HG03097 (cell line): ENCODE measurements at regions not wholly inside any gene's neighbourhood (a gene's known extent, or its start where the extent isn't known, plus 50 kb on each side); places are given as distances from the start of the nearest gene placed in this dataset.

Experiments used
- ATAC-seq: cut with Tn5 transposase; IDR thresholded peaks from one replicate; pipeline ENCODE4 v1.9.1; 2021; ENCODE audit not compliant: unreplicated experiment, low FRiP score

DNA sequence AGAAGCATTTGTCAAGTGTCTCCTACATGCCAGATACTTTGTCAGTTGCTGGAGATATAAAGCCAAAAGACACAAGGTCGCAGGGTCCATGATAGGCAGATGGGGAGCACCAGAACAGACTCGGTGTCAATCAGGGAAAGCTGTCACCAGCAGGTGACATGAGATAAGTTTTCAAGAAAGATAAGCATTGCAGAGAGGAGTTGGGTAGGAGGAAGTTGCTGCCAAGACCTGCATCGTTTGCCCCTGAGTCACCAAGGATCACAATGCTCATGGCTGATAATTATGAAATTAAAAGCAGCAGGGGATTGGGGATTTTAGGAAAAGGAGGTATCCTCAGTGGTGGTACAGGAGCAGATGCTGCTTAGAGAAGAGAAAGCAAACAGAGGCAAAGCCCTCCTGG lies 551.1 kb upstream of the CDH11 start:
- ATAC-seq: no peak

DNA sequence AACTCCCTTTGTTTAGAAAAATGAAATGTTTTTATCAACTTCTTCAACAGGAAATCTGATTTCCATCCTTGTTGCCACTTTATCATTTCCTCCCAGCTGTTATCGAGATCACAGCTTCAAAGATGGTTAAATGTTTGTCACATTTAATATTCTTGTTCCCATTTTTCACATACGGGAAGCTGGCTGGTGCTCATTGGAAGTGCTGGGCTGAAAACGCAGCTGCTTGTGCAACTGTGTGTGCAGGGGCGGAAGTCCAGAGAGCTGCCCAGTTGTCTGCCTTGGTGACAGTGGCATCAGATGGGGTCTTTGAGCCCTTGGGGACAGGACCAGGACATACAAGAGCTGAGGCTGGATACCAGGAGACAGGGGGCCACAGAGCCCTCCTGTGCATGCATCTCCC lies 549.2 kb upstream of the CDH11 start:
- no peak for ATAC-seq

DNA sequence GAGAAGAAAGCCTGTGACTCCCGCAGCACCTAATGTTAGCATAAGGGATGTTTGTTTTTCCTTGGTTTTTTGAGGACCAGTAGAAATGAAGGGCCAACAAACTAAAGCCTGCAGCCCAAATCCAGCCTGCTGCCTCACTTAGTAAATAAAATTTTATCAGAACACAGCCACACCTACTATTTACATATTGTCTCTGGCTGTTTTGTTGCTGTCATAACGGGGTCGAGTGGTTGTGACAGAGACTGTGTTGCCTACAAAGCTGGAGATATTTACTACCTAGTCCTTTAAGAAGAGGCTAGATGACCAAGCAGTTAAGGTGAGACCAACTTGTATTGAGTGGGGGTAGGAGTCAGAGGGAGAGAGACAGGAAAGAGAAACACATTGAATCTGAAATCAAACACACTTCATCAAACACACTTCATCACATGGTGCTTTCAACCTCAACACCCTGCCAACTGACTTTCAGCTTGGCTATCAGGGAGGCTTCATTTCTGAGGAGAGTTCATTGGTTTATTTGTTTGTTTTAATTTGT lies 546.3 kb upstream of the CDH11 start:
- no peak for ATAC-seq

DNA sequence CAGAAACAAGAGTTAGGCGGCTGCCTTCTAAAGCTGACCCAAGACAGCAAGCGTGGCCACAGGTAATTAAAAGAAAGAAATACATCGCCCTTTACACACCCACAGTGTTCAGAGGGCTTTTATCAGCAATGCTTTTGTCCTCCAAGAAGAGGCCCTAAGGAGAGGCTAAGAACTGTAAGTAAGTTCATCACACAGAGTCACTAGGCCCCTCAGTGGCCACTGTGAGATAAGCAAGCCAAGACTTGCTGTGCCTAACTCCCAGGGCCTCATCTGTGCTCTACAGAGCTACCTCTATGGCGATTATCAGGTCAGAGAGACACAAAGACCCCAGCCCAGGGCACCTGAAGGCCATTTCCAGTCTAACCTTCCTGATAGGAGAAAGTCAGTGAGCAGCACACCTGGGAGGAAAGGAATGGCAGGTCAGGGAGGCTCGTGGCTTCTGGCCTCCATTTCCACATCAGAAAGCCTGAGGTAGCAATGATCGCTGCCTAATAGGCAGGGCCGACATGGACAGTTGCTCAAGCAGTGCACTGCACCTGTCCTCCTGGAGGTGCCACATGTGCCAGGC lies 545.2 kb upstream of the CDH11 start:
- no peak for ATAC-seq

DNA sequence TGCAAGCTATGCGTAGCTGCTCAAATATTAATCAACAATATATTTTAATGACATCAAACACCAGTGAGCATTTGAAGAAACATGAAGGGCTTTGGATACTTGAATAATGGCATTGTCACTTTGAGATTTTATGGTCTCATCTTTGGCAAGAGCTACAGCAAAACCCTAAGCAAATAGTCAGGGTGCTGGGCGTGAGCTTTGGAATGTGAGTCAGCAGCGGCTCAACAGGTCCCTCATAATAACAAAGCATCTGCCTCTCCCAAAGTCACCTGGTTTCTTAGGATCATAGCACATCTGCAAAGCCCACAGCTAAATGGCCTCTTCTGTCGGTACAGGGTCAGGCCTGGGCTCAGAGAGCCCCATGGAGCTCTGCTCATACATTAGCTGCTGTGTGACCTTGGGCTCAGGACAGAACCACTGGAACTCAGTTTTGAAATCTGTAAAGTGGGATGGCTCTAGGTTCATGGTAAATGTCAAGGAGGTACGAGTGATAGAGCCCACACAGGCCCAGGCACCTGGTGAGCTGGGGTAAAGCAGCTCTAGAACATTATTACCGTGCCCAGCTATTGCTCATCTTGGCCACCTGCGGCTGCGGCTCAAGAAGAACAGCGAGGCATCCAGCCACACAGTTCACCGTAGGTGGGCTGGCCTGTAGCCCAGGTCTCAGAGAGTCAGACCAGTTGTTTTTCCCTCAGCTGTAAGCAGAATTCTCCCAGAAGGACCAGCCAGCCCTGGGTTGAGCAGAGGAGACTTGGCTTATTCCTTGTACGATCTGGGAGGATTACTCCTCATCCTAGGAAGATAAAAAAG lies 544.5 kb upstream of the CDH11 start:
- ATAC-seq: no peak

DNA sequence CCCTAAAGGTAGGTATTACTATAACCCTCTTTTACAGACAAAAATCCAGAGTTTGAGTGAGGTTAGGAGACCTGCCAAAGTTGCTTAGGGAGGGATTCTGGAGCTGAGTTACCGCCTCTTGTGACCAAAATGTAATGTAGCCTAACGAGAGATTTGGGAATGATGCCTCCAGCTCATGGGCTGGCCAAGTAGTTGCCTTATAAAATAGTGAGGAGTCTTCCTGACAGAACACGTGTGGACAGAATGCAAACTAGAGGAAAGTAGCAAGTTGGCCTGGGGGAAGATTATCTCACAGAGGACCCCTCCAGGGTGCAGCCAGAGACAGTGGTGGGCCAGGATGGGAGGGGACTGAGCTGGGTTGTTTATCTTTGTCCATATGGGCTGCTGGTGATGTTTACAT lies 543.7 kb upstream of the CDH11 start:
- ATAC-seq: no peak

DNA sequence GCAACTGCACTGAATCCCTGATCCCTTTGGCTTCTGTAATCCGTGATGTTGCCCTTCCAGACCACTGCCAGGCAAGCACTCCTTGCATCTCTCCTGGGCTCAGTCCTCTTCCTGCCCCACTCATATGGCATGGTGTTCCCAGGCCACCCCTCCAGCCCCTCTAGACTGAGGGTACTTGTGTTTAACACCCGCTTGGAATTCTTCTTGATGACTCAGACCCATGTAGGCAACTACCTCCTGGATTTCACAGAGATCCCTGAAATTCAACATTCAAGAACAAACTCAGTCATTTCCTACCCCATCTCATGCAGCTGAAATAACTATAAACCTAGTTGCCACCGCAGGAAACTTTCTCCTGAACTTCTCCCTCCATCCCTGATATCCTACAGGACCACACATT lies 541.9 kb upstream of the CDH11 start:
- no peak for ATAC-seq

DNA sequence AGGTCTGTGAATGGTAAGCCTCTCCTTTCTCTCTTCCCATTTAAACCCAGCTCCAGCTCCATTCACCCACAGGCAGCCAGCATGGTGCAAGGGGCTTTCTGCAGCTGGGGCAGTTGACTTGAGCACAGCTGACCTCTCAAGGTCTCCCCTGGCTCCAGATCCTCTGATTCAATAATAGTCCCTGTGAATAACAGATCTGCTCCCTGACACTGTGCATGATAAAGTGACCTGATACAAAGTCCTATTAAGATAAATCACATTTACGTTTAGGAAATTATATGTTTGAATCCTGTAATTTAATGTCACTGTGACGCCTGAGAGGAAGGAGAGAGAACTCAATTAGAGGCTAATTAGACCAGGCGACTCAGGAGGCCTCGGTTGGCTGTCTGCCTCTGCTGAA lies 540.4 kb upstream of the CDH11 start:
- no peak for ATAC-seq

DNA sequence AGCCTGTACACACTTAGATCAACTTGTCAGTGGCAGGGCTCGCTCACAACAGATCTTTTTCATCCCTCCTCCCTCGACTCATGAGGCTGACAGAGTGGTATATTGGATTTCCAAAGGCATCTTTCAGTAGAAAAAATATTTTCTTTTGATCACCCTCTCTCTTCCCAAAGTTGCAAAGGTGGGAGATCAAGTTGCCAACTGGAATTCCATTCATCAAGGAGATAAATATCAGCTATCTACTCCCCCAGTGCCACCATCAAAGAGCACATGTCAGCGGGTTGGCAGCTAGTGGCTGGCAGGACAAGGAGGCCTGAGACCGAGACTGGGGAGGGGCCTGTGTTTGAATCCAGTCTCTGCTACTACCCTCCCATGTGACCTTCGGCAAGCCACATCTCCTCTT lies 539.7 kb upstream of the CDH11 start:
- no peak for ATAC-seq

DNA sequence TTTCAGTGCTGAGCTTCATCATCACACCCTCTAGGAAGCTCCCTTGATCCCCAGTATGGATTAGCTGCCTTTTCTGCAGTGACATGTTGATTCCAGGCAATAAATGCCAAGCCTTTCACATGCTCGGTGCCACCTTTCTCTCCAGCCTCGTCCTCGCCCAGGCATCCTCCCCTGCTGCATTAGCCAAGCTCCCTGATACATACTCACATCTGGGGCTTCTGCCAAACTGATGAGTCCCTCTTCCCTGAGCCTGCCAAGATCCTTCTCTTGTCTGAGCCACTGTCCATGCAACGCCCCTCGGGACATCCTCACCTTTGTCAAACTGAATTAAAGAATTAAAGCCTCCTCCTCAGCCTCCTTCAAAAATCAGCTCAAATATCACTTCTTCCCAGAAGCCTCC lies 538.5 kb upstream of the CDH11 start:
- ATAC-seq: no peak

DNA sequence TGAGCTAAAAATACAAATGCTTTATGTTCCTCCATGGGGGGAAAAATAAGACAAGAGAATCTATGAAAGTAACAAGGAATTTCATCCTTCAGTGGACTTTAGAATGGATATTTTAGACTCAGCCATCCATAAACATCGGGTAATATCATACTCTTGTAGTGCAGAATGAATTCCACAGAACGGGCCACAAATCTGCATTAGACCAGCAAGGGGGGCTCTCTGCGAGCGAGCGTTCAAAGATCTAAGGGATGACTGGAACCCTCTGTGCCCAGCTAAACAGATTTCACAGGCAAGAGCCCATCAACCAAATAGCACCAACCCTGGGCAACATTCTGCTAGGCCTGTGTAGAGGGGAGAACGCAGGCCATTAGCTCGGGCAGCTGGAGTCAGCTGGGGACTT lies 537.9 kb upstream of the CDH11 start:
- ATAC-seq: no peak

DNA sequence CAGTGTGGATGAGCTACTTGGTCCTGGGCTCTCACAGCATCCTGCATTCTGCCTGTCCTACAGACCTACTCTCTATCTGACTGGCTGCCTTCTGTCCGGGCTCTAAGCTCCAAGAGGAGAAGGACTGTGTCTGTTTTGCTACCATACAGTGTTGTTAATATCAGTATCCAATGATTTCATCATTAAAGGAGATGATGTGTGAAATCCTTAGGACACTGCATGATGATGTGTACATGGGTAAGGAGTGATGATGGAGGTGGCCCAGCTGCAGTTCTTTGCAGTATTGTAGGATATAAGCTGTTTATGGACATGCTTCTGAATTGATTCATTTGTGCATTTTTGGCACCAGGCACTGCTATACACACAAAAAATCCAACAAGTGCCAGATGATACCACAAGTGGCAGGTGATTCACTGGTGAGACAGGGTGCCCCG lies 536.9 kb upstream of the CDH11 start:
- no peak for ATAC-seq

DNA sequence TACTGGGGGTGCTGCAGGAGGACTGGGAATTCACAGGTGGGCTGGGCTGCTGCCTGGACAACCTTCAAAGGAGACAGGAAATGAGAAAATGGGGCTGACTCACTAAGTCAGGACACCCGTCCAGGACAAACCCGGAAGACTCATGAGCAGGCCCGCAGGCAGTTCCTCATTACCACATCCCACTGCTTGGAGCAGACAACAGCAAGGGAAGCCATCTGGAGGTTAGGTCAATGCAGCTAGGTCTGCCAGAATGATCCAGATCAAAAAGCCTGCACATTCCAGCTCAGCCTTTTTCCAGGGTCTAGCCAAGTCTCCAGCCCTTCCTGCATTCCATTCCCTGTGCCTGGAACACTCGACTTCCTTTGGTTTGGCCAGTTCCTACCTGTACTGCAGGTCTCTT lies 536.5 kb upstream of the CDH11 start:
- ATAC-seq: no peak

DNA sequence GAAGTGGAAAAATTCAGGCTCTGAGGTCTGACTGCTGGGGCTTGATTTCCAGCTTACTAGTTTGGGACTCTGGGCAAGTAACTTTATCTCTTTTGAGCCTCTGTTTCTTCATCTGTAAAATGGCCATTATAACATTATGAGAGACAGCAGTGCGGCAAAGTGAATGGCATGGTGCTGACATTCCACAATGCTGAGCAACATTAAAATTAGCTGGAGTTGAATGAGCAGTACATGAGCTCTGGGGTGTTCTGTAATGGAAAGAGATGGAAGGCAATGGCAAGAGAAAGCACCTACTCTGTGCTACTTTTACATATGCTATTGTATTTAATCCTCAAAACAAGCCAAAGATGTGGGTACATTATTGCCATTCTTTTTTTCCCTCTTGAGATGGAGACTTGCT lies 535.7 kb upstream of the CDH11 start:
- ATAC-seq: no peak

DNA sequence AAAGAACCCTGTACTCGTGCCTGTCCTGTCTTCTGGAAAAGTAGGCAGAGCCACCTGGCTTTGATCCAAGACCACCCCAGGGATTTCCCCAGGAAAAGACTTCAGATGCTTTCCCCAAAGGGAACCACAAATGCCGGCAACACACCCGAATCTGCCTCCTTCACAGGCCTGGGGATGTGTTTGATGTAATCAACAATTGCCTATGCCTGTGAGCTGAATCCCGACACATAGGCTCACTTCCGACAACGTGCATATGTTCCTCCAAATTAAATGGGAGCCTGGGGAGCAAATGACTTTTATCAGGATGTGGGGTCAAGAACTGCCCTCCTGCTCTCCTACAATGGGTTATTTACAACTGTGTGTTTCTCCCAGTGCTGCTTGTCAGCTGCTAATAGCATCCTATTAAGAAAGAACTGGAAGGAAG lies 535.2 kb upstream of the CDH11 start:
- ATAC-seq: no peak

DNA sequence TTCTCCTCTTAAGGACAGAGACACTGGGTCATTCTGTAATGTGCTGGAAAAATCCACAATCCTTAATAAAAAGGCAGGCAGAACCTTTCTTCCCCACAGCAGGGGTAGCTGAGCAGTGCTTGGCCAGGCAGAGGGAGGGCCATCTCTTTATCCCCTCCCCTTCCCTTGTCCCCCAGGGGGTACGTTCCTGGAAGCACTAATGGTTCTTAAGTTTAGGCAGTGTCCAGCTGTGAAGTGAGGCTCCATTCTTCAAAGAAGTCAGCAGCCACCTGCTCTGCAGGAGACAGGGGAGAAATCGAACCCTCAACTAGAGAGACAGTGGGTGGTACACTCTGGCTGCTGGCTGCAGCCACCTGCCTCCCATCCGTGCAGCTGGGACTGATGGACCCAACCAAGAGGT lies 533.9 kb upstream of the CDH11 start:
- no peak for ATAC-seq

DNA sequence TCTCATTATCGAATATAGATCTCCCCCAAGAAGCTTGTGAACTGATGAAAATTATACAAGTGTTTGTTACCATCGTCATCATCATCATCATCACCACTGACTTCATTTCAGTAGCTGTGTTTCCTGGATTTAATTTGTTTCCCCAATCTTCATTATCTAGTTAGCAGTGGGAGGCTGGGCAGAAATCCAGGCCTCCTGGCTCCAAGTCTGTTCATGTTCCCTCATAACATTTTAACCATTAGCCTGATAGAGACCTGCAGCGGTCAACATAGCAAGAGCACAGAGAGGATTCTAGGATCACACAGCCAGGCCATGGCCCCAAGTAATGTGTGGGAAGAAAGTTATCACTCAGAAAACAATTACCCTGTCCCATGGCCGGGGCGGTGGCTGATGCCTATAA lies 526.2 kb upstream of the CDH11 start:
- no peak for ATAC-seq

DNA sequence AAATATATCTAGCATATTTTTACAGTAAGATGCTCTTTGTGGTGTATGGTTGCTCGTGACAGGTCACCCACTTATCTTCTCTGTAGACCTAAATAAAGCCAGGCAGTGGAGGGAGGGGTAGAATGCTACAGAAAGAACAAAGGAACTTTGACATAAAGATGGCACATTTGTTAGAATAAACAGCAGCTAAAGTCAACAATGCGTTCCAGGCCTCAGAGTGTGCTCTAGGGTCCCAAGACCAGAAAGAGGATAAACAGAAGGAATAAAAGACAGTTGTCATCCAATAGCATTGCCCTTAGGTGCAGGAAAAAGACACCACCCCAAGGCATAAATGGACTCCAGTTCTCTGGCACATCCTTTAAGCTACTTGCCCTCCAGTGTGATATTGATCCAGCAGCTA lies 523.0 kb upstream of the CDH11 start:
- ATAC-seq: no peak

DNA sequence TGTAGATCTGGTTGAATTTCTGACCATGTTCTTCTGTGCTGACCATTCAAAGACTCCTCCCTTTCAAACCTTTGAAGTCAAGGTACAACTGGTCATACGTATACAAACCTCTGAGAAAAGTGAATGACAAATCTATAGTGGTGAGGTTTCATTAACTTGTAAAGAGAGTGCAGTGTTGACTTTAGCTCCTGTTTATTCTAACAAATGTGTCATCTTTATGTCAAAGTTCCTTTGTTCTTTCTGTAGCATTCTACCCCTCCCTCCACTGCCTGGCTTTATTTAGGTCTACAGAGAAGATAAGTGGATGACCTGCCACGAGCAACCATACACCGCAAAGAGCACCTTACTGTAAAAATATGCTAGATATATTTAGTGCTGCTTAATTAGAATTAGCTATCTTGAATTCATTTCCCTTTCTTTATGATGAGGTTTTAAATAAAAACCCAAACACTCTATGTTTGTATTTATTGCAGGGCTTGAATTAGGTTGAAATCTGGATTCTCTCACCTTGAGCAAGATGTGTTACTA lies 520.0 kb upstream of the CDH11 start:
- no peak for ATAC-seq

DNA sequence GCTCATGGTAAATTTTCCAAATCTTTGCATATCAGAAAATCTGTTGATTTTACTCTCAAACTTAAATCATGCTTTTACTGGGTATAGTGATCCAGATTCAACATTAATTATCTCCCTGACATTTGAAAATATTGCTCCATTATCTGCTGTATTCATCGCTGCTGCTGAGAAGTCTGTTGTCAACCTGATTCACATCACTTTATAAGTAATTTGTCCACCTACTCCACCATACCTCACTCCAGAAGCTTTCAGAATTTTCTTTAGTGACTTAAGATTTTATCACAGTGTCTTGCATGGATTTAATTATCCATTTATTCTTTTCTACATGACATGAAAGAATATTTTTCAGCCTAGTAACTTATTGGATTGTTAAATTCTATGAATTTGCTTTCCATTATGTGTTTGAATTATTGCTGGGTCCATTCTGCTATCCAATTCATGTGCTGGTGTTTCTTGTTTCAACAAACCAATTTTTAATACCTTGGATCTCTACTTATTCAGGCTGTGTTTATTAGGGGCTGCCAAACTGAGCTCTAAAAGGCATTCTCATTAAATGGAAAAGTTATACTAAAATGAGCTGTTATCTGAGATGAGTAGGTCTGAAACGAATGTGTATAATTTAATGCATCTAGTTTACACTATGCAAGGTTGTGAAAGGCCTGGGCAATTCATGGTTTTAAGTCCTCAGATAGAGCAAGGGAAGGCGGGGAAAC lies 519.3 kb upstream of the CDH11 start:
- no peak for ATAC-seq

DNA sequence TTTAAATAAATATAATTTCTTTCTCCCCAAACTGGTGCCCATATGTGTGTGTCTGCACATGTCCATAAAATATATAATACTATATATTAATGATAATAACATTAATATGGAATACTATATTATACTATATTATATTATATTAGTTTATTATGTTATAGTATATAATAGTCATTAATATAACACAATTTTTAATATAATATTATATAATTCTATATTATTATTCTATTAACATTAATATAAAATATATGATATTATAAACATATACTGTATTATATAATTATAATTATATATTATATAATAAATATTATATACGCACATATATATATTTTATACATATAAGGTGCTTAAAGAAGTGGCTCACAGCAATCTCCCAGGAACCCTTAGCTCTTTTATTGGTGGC lies 513.0 kb upstream of the CDH11 start:
- ATAC-seq: no peak
